HG02759 (cell line): ENCODE measurements at regions not wholly inside any gene's neighbourhood (a gene's known extent, or its start where the extent isn't known, plus 50 kb on each side); places are given as distances from the start of the nearest gene placed in this dataset.

ENCODE experiments used
- ATAC-seq: cut with Tn5 transposase; IDR thresholded peaks from one replicate; pipeline ENCODE4 v1.9.1; 2021; ENCODE audit warnings: mild to moderate bottlenecking, moderate library complexity; ENCODE audit not compliant: unreplicated experiment

DNA sequence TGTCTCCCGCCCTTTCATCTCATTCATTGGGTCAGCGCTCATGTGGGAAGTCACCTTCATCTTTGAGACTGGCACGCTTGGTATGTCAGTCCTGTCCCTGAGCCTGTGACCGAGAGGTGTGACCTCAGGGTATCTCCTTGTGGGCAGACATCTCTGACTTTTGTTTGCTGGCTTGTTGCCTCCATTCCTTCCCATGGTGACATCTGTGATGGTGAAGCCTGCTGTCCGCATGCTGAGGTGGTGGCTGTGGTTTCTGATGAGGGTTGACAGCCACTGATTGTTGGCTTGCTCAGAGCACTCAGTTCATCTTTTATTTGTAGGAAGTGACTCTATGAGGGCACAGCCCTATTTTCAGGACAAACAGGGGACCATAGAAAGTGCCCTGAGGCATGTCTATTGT lies 139.2 kb downstream of the SLC4A3 start:
- no peak for ATAC-seq

DNA sequence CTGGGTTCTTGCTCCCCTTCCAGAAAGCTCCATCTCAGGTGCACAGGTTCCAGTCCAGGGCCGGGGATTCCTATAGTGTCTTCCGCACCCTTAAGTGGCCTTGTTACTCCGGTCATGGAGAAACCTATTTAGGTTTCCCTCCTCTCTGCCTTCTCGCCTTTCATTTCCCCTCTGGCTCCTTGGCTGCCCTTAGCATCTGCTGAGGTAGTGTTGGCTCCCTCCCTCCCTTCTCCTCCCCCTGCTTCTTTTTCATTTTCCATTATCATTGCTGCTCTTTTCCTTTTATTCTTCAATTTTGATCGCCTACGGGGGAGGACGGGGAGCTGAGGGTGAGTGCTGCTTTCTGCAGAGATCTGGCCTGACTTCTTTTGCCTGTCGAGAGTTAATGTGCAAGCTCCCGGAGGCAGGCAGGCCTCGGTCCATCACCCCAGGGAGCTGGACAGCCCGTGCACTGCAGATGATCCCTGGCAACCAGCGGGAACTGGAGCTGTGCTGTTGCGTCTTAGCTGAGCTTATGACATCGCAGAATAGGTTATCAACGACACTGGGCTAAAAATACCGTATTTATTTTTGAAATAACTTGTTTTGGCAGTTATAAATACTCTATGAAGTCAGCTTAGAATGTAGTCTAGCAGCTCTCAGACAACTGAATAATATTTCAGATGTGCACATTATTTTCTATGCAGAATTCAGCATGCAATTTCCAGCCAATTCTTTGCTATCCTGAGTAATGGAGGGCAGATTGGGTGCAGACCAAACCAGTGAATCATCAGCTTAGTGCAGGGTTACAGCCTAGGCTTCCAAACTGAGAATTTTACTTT lies 141.9 kb downstream of the SLC4A3 start:
- ATAC-seq = no peak

DNA sequence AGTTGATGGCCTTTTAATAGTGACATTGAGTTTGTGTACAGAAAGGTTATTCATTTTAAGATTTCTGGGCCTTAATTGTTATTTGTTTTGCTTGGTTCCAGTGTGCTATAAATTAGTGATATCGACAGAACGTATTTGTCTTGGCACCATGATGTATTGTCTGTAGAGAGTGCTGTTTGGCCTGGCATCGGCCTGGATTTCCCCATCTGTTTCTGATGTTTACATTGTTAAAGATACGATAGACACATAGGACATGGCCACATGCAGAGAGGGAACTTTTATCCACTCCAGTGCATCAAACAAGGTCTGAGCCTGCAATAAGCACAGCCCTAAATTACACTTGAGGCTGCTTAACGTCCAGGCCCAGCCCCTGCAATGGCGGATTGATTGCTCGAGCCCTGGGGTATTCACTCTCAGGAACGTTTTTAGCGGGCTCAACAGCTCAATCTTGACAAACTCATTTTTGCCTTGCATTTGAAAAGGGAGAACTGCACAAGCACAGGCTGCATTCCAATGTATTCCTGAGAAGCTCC lies 144.7 kb downstream of the SLC4A3 start:
- ATAC-seq = no peak

DNA sequence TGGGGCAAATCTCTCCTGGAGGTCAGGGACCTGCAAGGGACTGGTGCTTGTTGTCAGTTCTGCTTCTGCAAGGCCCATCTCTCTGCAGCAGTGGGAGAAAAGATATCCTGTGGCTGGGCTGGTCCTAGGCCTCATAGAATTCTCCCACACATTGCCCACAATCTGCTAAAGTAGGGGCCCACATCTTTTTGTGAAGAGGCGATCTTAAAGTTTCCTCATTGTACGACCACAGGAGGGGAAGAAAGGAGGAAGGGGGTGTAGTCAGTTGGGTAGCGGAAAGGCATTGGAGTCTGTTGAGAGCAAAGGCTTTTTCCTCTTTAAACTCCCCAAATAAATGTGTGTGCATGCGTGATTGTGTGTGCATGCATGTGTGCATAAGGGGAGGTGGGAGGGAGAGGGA lies 145.3 kb downstream of the SLC4A3 start:
- ATAC-seq = no peak

DNA sequence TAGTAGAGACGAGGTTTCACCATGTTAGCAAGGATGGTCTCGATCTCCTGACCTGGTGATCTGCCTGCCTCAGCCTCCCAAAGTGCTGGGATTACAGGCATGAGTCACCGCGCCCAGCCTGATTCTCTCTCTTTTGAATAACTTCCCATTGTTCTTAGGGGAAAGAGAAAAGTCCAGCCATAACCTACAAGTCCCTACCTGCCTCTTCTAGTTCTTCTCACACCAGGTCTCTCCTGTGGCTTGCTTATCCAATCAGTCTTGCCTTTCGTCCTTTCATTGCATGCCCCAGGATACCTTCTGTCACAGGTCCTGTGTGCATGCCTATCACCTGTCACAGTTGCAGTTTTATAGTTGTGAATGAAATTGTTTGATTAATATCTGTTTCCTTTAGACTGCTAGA lies 148.1 kb downstream of the SLC4A3 start:
- ATAC-seq = no peak

DNA sequence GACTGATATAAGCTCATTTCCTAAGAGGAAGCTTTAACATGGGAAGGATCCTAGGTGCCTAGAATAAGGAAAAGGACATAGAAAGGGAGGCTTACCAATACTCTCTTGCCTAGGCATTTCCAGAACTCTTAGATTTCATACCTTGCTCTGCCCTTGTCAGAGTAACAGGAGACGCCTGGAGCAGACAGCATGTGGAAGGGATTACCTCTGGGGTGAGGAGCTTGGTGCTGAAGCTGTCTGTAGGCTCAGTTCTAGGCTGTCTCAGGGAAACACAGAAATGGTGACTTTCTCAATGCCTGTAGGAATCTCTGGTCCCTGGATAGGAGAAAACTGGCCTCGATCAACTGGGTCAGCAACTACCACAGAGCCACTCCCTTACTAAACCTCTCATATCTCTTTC lies 150.0 kb downstream of the SLC4A3 start:
- ATAC-seq = no peak

DNA sequence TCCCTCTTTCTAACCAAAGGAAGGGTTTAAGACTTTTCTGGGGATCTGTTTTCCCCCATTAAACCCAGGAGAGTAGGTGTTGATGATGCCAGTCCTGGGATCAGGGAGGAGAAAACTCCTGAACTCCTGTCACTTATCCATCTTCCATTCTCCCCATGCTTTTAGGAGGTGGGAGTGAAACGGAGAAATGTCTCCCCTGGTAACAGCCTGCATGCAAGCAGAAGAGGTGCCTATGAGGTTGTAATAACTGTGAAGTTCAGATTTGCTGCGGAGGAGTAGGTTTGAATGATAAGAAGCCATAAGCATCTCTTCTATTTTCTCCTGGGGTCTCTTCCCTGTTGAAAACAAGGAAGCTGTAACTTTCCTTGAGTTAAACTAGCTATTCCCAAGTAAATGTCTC lies 150.8 kb downstream of the SLC4A3 start:
- ATAC-seq = no peak

DNA sequence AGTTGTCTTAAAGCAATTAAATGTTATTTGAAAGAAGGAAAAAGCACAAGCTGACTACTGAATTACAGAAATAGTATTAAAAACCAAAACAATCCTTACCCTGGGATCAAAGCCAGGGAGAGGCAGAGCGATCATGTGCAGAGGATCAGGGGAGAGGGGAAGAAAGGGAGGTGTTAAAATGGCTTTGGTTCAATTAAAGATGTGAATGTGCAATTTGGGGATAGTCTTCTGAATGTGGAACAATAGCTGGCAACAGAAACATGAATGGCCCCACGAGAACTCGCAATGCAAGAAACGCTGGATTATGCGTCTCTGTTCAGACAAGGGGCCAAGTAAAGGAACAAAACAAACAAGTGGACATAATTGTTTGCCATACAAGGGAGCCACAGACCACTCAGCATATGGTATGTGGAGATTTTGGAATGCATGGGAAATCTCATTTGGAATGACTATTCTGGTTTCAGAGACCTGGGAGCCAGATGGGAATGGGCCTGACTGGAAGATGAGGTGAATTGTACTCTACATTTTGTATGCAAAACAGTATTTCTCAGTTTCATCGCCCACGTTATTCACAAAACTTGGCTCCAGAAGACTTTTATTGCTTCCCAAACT lies 155.4 kb downstream of the SLC4A3 start:
- no peak for ATAC-seq

DNA sequence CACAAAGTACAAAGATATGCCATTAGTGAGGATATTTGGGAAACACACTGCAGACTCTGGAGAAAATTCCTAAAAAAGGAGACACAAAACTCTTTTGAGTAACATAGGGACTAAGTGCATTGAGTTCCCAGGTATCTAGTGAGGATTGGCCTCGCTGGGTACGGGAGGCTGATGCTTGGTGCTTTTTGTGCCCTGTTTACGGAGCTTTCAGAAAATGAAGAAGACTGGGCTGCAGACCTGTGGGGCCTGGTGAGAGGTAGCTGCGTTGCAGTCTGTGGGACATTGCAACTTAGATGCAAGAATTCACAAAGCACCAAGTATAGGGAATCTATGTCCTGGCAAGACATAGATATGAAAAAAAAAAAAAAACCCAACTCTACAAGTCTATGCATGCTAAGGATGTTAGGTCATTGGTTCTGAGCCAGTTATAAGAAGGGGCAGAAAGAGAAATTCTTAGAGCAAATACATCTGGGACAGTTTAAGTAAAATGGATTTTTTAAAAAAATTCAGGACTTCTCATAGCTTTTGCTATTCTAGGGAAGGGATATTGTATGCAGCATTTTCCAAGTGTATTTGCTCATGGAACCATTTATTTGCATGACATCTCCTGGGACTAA lies 156.0 kb downstream of the SLC4A3 start:
- no peak for ATAC-seq

DNA sequence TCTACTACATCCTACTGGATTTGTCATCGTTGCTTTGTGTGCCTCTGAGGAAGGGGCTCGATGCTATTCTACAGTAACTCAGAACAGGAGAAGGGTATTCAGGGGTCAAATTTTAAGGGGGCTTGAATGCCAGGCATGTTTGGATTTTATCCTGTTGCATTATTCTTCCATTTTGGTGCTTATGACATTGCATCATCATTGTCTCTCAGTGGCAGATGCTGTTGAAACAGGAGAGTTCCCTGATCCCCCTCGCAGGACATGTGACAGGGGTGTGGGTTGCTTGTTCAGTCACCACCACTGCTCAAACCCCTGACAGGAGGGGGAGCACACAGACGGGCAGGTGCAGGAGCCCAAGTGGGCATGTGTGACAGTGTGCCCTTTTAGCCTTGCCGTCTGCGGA lies 156.7 kb downstream of the SLC4A3 start:
- ATAC-seq = no peak

DNA sequence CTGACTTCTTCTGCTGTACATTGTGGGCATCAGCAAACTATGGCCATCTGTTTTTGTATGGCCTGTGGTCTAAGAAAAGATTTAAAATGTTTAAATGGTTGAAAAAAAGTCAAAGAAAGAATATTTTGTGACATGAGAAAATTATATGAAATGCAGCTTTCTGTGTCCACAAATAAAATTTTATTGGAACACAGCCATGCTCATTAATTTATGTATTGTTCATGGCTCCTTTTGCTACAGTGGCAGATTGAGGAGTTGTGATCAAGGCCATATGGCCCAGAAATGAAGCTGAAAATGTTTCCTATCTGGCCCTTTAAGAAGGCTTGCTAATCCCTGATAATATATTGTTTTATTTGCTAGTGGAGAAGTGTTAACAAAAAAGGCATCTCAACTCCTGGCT lies 162.0 kb downstream of the SLC4A3 start:
- no peak for ATAC-seq

DNA sequence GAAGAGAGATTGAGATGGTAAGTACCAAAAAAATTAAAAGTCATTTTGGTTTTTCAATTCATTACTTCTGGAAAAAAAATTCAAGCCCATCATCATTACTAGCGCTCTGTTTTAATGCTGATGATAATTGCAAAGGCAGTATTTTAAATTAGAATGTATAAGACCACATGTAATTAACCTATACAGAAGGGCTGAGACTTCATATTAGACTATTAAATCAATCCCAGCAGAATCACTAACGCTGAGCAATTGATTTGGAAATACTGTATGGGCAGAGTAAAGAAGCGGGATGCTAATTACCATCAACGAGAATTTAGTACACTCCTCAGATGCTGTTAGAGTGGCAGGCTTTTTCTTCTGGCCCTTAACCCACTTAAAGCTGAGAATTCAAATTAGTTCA lies 165.0 kb downstream of the SLC4A3 start:
- no peak for ATAC-seq

DNA sequence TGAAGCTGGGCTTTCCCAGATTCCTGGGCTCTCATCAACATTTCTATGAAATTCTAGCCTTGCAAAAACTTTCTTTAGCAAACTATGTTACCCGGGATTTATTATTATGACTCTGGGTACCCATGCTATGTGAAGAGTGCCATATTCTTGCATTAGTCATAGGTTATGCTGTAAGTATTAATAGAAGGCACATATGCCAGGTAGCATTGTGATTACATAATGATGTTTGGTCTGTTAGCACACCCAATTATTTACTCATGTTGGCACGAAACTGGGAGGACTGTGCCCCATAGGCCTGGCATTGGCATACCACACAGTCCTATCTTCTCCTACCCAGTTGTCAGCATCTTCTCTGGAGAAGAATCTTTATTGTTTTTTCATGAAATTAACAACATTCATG lies 171.0 kb downstream of the SLC4A3 start:
- no peak for ATAC-seq

DNA sequence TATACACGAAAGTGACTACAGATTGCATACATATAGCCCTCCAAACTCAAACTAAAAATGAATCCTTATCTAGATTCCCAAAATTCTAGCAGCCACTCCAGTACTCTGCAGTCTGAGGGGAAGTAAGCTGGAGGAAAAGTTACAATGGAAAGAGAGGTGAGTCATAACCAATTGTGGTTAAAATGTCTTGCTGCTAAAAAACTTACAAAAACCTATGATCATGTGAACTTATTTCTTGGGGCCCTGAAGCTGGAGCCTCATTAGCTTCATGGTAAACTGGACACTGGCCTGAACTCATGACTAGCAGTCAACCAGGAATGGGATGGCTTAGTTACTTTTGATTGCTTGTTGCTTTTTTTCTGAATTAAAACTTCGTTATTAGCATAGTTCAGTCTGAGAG lies 175.9 kb downstream of the SLC4A3 start:
- ATAC-seq = no peak

DNA sequence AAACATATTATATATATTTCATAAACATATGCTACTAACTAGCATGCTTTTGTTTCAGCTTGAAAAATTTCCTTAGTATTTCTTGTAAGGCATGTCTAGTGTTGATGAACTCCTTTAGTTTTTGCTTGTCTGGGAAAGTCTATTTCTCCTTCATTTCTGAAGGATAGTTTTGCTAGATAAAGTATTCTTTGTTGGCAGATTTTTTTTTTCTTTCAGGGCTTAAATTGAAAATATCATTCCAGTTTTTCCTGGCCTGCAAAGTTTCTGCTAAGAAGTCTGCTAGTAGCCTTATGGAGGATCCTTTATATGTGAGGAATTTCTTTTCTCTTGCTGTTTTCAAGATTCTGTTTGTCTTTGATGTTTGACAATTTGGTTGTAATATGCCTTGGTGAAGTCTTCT lies 183.5 kb downstream of the SLC4A3 start:
- no peak for ATAC-seq

DNA sequence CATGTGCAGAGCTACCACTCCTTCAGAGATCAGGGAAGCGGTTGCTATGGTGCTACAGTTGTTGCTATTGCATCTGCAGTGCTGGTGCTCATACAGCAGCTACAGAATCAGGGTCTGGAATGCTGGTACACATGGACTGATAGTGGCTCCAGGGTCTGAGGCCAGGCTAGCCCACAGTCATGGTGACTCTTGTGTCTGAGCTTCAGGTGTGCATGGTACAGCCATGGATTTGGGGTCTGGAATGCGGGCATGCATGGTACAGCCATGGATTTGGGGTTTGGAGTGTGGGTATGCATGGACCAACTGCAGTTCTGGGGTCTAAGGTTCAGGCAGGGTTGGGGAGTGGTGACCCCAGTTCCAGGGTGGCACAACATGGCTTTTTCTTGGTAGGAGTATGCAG lies 185.2 kb downstream of the SLC4A3 start:
- ATAC-seq = no peak

DNA sequence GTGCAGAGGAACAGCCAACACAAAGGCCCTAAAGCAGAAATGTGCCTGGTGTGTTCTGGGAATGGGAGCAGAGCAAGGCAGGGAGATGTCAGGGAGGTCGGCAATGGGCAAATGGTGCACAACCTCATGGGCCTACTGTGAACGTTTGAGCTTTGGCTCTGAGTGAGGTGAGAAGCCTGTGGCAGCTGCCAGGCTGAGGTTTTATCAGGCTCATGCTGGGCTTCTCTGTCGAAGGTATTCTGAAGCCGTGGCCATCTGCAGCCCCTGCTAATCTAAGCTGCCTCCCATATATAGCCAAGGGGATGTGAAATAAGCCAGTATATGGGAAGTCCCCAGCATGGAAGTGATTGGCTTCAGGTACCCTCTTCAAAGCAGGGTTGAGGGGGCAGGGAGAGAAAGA lies 193.3 kb downstream of the SLC4A3 start:
- no peak for ATAC-seq

DNA sequence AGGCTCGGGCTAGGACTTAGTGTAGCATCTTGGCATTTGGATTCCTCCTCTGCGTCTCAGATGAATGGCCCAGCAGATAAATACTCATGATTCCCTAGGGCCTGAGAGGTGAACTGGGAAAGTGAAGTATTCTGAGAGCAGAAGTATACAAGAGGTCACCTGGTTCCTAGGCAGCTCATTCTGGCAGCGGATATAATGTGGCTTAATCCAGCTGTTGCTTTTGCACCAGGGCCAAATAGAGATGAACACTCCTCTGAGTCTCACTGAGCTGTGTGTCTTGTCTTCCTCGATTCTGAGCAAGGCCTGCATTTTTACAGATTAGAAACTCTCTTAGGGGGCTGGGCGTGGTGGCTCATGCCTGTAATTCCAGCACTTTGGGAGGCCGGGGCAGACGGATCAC lies 196.1 kb downstream of the SLC4A3 start:
- no peak for ATAC-seq

DNA sequence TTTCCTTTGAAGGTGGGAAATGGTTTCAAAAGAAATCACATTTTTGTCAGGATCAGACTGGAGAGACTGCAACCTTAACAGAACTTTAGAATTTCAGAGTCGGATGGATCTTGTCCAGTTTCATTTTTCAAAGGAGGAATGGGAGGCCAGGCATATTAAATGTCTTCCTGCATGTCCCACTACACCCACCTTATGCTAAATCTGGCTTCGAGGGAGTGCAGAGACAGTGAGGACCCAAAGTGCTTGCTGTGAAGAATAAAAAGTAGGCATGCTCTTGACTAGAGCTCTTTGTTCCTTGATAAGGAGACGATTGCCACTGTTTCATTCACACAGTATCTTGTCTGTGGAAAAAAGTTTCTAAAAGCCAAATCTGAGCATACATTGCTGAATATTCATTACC lies 197.6 kb downstream of the SLC4A3 start:
- no peak for ATAC-seq

DNA sequence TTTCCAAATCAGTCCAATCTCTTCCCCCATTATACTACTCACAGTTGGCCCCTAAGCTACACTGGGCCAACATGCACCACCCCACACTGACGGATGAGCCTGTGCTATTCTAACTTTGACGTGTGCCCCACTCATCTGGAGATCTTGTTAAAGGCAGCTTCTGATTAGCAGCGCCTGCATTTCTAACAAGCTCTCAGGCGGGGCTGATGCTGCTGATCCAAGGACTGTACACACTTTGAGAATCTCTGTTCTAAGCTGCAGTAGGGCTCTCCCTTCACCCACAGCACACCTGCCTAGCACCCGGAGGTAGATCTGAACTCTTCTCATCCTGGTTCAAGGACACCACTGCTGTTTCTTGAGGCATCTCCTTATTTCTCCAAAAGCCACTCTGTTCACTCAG lies 200.7 kb downstream of the SLC4A3 start:
- no peak for ATAC-seq

DNA sequence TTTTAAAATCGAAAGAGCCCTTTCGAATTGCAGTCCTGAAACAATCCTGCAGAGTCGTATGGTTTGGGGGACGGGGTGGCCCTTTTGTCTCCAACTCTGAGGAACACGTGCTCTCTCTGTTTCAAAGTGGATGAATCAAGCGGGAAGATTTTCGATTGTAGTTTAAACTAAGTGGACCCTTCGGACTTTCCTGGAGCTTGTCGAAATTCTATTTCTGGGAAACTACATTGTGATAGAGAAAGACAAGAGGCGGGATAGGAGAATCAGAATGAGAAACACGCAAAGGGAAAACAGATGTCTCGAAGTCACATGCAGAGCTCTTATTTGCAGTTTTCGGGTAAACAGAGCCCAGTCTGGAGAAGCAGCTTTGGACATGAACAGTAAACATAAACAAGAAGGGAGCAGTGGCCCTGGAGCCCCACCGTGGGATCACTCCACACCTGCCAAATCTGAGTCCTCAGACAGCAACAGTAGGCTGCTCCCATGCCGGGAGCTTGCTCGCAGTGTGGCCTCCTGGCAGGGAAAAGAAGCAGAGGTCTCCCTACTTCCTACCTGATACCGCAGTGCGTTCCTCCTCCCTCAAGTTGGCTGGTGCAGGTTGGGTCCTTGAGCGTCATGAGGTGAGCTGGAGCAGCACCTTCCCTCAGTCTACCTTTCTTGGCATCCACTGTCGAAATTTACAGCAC lies 202.4 kb downstream of the SLC4A3 start:
- no peak for ATAC-seq

DNA sequence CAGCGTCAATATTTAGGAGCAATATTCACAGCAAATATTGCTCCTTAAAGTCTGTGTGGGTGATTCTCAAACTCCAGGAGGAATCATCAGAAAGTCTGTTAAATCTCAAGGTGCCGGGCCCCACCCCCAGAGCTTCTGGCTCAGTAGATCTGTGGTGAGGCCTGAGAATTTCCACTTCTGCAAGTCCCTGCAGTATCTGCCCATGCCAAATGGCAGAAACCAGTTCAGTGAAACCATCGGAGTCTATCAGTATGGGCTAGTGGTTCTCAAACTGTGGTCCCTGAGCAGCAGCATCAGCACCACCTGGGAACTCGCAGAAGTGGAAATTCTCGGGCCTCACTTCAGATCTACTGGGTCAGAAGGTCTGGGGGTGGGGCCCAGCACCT lies 202.9 kb downstream of the SLC4A3 start:
- no peak for ATAC-seq
